HFFc6 (cell line): ENCODE measurements at regions not wholly inside any gene's neighbourhood (a gene's known extent, or its start where the extent isn't known, plus 50 kb on each side); places are given as distances from the start of the nearest gene placed in this dataset.

Experiments
- DNase-seq: peaks from one replicate; pipeline ENCODE4 v3.0.0-alpha.2; 2018
- H3K27ac Mint-ChIP-seq: 2 replicates; pipeline ENCODE4 v1.8.0; 2020; ENCODE audit warnings: mild to moderate bottlenecking, mixed read lengths
- H3K27me3 Mint-ChIP-seq: 2 replicates; pipeline ENCODE4 v1.8.0; 2021; ENCODE audit warnings: mild to moderate bottlenecking, moderate library complexity, mixed read lengths; ENCODE audit not compliant: insufficient read depth
- H3K36me3 Mint-ChIP-seq: 2 replicates; pipeline ENCODE4 v1.8.0; 2021; ENCODE audit warnings: low read depth, mixed read lengths
- H3K4me1 Mint-ChIP-seq: 2 replicates; pipeline ENCODE4 v1.8.0; 2020; ENCODE audit warnings: low read depth, mixed read lengths
- H3K4me3 Mint-ChIP-seq: 2 replicates; pipeline ENCODE4 v1.8.0; 2020; ENCODE audit warnings: mild to moderate bottlenecking, moderate library complexity, mixed read lengths
- H3K9me3 Mint-ChIP-seq: 2 replicates; pipeline ENCODE4 v1.8.0; 2020; ENCODE audit warnings: mild to moderate bottlenecking, mixed read lengths
- TF ChIP-seq, protein P1 (sequence below): fragments of 200-600 bp; sonication (generic); IDR thresholded peaks from 2 replicates; pipeline ENCODE4 v1.5.0; 2021; ENCODE audit warnings: antibody characterized with exemption, mild to moderate bottlenecking

DNA sequence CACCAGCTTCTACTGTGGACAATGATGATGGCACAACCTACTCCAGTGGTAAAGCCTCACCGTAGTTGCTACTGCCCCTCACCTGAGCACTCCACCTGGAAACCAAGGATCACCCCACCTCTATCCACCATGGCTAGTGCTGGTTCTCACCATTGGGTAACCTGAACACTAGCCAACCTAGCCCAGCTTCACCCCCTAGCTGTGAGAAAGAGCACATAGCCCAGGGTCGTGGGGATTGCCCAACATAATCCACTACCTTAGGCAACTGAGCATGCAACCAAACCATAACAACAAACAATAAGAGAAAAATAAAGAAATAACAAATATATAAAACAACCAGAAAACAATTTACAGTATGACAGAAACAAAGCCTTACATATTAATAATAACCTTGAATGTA, 560.1 kb downstream of the DIAPH3 start:
- Mint-ChIP-seq H3K4me1 (no peaks in the 10 kb centered on the region), H3K9me3 (no peaks in the 10 kb centered on the region; the same call in 1 of the 2 replicates), H3K27me3 (peaks cover 3% of the 10 kb centered on the region; the same call in 1 of the 2 replicates), H3K36me3 (no peaks in the 10 kb centered on the region), H3K4me3 (no peak overlapping the region), H3K27ac (no peak overlapping the region)
- DNase-seq: no peak
- TF ChIP-seq, protein P1, sequence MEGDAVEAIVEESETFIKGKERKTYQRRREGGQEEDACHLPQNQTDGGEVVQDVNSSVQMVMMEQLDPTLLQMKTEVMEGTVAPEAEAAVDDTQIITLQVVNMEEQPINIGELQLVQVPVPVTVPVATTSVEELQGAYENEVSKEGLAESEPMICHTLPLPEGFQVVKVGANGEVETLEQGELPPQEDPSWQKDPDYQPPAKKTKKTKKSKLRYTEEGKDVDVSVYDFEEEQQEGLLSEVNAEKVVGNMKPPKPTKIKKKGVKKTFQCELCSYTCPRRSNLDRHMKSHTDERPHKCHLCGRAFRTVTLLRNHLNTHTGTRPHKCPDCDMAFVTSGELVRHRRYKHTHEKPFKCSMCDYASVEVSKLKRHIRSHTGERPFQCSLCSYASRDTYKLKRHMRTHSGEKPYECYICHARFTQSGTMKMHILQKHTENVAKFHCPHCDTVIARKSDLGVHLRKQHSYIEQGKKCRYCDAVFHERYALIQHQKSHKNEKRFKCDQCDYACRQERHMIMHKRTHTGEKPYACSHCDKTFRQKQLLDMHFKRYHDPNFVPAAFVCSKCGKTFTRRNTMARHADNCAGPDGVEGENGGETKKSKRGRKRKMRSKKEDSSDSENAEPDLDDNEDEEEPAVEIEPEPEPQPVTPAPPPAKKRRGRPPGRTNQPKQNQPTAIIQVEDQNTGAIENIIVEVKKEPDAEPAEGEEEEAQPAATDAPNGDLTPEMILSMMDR: no peak

DNA sequence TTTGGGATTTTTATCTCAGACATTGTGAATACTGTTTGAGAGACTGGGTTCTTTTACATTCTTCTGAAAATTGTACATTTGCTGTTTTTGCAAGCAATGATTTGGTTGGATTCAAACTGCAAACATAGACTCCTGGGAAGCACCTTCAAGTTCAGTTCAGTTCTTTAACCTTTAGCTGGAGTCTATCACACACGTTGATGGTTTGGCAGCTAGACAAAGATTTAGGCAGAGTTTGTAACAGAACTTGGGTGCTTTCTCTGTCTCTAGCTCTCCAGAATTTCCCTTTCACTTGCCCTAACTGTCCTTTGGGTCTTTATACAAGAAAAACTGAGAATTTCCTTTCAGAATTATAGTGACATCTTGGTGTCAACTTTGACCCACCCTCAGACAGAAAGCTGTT, 556.6 kb downstream of the DIAPH3 start:
- TF ChIP-seq, protein P1: no peak
- no peak overlapping the region for H3K27ac Mint-ChIP-seq
- H3K4me3 Mint-ChIP-seq: no peak overlapping the region
- H3K9me3 Mint-ChIP-seq: no peaks in the 10 kb centered on the region
- no peak for DNase-seq
- H3K36me3 Mint-ChIP-seq: no peaks in the 10 kb centered on the region
- H3K27me3 Mint-ChIP-seq: peaks cover 3% of the 10 kb centered on the region; the same call in 1 of the 2 replicates
- no peaks in the 10 kb centered on the region for H3K4me1 Mint-ChIP-seq

DNA sequence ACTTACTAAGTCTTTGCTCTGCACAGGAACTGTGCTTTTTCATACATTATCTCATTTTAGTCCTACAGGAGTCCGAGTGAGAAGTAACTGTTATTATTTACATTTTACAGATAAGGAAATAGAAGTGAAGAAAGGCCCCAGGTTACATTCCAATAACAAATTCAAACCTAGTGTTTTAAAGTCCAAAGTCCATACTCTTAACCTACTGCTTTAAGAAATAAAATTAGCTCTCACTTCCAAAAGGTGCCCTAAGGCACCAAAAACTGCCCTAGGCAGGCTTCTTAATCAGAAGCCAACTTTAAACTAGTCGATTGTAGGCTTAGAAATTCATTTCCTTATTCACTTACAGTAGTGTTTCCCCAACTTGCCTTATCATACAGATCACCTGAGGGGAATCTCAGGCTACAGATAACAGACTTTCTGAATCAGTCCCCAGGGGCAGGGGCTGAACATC, 555.9 kb downstream of the DIAPH3 start:
- H3K4me1 Mint-ChIP-seq: no peaks in the 10 kb centered on the region
- H3K4me3 Mint-ChIP-seq: no peak overlapping the region
- DNase-seq: no peak
- no peaks in the 10 kb centered on the region for H3K9me3 Mint-ChIP-seq
- H3K36me3 Mint-ChIP-seq: no peaks in the 10 kb centered on the region
- TF ChIP-seq, protein P1: no peak
- H3K27ac Mint-ChIP-seq: no peak overlapping the region
- peaks cover 1% of the 10 kb centered on the region; the same call in 1 of the 2 replicates for H3K27me3 Mint-ChIP-seq

DNA sequence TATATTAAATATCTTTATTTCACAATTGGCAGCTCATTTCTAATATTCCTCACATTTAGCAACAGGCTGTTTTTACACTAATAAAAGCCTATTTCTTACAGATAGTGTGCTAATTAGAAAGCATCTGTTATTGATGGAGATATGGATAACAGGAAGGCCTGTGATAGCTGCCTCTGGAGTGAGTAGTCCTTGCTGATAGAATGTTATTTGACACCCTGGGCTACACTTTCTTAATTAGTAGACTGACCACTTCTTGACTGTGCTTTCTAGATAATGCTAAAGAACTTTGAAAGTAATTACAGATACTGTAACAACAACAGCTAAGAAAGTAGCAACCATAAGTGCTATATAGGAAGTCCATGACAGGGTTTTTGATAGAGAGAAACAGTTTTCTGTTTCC, 554.3 kb downstream of the DIAPH3 start:
- H3K4me3 Mint-ChIP-seq: no peak overlapping the region

More for the DNA sequence above, 554.3 kb downstream of the DIAPH3 start:
- Mint-ChIP-seq H3K27me3 (peaks cover 3% of the 10 kb centered on the region; the same call in 1 of the 2 replicates), H3K36me3 (no peaks in the 10 kb centered on the region), H3K27ac (no peak overlapping the region), H3K4me1 (no peaks in the 10 kb centered on the region), H3K9me3 (no peaks in the 10 kb centered on the region)
- no peak for DNase-seq
- TF ChIP-seq, protein P1: no peak
